ENCODE measurements at regions not wholly inside any gene's neighbourhood (a gene's known extent, or its start where the extent isn't known, plus 50 kb on each side); places are given as distances from the start of the nearest gene placed in this dataset.

DNA sequence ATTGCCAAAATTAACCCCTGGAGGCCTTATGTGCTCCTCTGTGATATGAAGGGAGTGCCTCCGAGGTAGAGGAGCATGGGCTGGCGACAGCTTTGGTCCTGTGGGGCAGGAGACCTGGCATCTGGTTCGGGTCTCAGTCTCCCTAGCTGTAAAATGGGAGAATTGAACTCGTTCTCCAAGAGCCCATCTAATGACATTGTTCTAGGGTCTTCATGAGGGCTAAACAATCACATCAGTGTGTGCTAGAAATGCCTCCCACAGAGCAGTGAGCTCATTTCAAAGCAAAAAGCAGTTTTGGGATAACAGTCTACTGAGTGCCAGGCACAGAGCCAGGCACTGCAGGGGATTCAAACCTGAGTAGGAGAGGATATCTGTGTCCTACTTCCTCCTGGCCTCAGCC is 248.0 kb downstream of the RPS24 start:
- Histone ChIP-seq H3K36me3 (ENCODE audit: control insufficient read depth, insufficient read depth, low read length) (no peaks in the 10 kb centered on the region), H3K9me3 (ENCODE audit: control insufficient read depth, insufficient read depth, low read length) (no peaks in the 10 kb centered on the region), H3K4me1 (ENCODE audit: control insufficient read depth, insufficient read depth, low read length) (peaks cover 6% of the 10 kb centered on the region), H3K27ac (ENCODE audit: low read length) (no peak overlapping the region), H3K27me3 (ENCODE audit: control insufficient read depth, insufficient read depth, low read length) (no peaks in the 10 kb centered on the region), H3K4me3 (ENCODE audit: low read length) (no peak overlapping the region)
- no peak for DNase-seq (ENCODE audit: low read depth, low spot score)
- no CpG with 5 or more reads among the region's 4 CpGs for WGBS (ENCODE audit: insufficient coverage, insufficient read length)

DNA sequence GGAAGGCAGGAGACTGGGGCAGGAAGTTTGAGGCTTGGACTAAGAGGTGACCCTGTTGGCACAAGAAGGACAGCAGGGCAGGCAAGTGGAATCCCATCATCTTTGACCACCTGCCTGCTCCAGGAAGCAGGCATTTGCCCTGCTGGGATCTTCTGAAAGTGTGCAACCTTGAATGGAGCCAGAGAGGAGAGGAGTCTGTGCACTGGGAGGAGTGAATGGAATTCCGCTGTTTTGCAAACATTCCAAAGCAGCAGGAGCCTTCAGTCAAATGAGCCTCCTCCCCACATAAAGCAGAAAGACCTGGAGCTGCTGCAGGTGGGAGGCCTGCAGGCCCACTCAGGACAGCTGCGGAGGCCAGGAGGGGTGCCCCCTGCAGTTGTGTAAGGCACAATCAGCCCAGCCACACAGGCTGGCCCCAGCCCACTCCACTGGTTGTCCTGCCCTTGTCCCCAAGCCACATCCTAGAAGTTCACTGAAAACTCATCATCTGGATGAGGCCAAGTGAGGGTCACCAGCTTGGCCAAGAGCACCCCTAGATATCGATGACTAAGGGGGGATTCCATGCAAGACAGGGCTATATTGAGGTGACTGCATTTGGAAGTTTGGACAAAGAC is 249.5 kb downstream of the RPS24 start:
- no peaks in the 10 kb centered on the region for H3K27me3 ChIP-seq (ENCODE audit: control insufficient read depth, insufficient read depth, low read length)
- no peak overlapping the region for H3K27ac ChIP-seq (ENCODE audit: low read length)
- H3K9me3 ChIP-seq (ENCODE audit: control insufficient read depth, insufficient read depth, low read length): no peaks in the 10 kb centered on the region
- H3K4me3 ChIP-seq (ENCODE audit: low read length): no peak overlapping the region
- WGBS (ENCODE audit: insufficient coverage, insufficient read length): no CpG with 5 or more reads among the region's 3 CpGs
- peaks cover 6% of the 10 kb centered on the region for H3K4me1 ChIP-seq (ENCODE audit: control insufficient read depth, insufficient read depth, low read length)
- no peak for DNase-seq (ENCODE audit: low read depth, low spot score)
- no peaks in the 10 kb centered on the region for H3K36me3 ChIP-seq (ENCODE audit: control insufficient read depth, insufficient read depth, low read length)

DNA sequence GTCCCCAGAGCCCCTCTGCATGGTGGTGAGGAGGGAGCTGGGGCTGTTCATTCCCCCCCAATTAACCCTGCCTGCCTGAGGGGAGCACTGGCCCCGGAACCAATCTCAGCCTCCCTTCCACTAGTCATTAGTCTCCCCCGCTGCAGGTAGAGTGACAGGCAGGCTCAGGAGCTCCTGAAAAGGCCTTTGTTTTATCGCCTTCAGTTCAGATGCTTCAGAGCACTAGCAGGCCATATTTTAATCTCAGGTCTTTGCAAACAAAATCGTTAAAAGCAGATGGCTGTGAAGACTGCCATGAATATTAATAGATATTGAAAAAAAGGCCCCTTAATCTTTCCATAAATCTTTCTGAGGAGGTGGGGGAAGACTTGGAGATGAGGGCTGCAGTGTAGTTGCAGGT is 250.7 kb downstream of the RPS24 start:
- Histone ChIP-seq H3K9me3 (ENCODE audit: control insufficient read depth, insufficient read depth, low read length) (no peaks in the 10 kb centered on the region), H3K4me1 (ENCODE audit: control insufficient read depth, insufficient read depth, low read length) (peaks cover 6% of the 10 kb centered on the region), H3K27me3 (ENCODE audit: control insufficient read depth, insufficient read depth, low read length) (no peaks in the 10 kb centered on the region), H3K4me3 (ENCODE audit: low read length) (no peak overlapping the region), H3K36me3 (ENCODE audit: control insufficient read depth, insufficient read depth, low read length) (no peaks in the 10 kb centered on the region), H3K27ac (ENCODE audit: low read length) (no peak overlapping the region)
- DNase-seq (ENCODE audit: low read depth, low spot score): no peak
- no CpG with 5 or more reads among the region's 4 CpGs for WGBS (ENCODE audit: insufficient coverage, insufficient read length)

DNA sequence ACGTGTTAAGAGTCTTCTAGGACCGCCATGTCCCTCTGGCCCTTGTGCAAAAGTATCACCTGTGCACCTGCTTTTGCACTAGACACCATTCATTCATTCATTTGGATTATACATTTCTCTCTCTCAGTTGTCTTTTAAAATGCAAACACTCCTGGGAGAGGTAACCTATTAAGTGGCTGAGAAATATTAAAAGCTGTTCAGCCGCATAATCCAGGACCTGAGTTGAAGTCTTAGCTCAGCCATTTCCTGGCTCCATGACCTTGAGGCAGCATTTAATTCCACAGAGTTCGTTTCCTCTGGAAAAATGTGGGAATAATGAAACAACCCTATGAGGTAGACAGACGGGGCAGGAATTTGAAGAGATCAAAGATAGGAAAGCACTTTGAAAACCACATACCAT is 251.6 kb downstream of the RPS24 start:
- H3K27me3 ChIP-seq (ENCODE audit: control insufficient read depth, insufficient read depth, low read length): no peaks in the 10 kb centered on the region
- no peak for DNase-seq (ENCODE audit: low read depth, low spot score)
- H3K36me3 ChIP-seq (ENCODE audit: control insufficient read depth, insufficient read depth, low read length): no peaks in the 10 kb centered on the region
- no peaks in the 10 kb centered on the region for H3K9me3 ChIP-seq (ENCODE audit: control insufficient read depth, insufficient read depth, low read length)
- no peak overlapping the region for H3K27ac ChIP-seq (ENCODE audit: low read length)
- no peak overlapping the region for H3K4me3 ChIP-seq (ENCODE audit: low read length)
- WGBS (ENCODE audit: insufficient coverage, insufficient read length): no CpG with 5 or more reads among the region's 5 CpGs
- peaks cover 6% of the 10 kb centered on the region for H3K4me1 ChIP-seq (ENCODE audit: control insufficient read depth, insufficient read depth, low read length)

DNA sequence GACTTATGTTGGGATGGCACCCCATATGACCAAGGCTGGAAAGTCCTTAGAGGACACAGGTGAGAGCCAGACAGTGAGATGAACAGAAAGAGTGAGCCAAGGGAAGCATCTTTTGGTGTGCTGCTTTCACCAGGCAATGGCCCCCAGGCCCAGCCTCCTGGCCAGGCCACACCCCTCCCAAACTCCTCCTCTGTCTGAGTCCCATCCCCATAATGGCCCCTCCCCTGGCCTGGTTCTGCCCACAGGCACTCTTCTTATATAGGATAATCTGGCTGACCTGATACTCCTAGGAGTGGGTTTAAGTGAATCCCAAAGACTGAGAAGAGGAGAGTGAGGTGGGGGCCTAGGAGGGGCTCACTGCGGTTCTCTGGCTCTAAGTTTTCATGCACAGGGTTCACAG is 252.5 kb downstream of the RPS24 start:
- Histone ChIP-seq H3K4me3 (ENCODE audit: low read length) (no peak overlapping the region), H3K36me3 (ENCODE audit: control insufficient read depth, insufficient read depth, low read length) (no peaks in the 10 kb centered on the region), H3K27ac (ENCODE audit: low read length) (no peak overlapping the region), H3K4me1 (ENCODE audit: control insufficient read depth, insufficient read depth, low read length) (peaks cover 6% of the 10 kb centered on the region), H3K9me3 (ENCODE audit: control insufficient read depth, insufficient read depth, low read length) (no peaks in the 10 kb centered on the region), H3K27me3 (ENCODE audit: control insufficient read depth, insufficient read depth, low read length) (no peaks in the 10 kb centered on the region)
- no CpG with 5 or more reads among the region's 1 CpG for WGBS (ENCODE audit: insufficient coverage, insufficient read length)
- no peak for DNase-seq (ENCODE audit: low read depth, low spot score)

GRCh38 chr10:78286668-78287067 is 253.0 kb downstream of the RPS24 start:
- H3K27me3 ChIP-seq (ENCODE audit: control insufficient read depth, insufficient read depth, low read length): no peaks in the 10 kb centered on the region
- no CpG with 5 or more reads among the region's 9 CpGs for WGBS (ENCODE audit: insufficient coverage, insufficient read length)
- DNase-seq (ENCODE audit: low read depth, low spot score): no peak
- H3K27ac ChIP-seq (ENCODE audit: low read length): no peak overlapping the region
- H3K4me3 ChIP-seq (ENCODE audit: low read length): no peak overlapping the region
- no peaks in the 10 kb centered on the region for H3K36me3 ChIP-seq (ENCODE audit: control insufficient read depth, insufficient read depth, low read length)
- H3K9me3 ChIP-seq (ENCODE audit: control insufficient read depth, insufficient read depth, low read length): no peaks in the 10 kb centered on the region
- peaks cover 6% of the 10 kb centered on the region for H3K4me1 ChIP-seq (ENCODE audit: control insufficient read depth, insufficient read depth, low read length)

DNA sequence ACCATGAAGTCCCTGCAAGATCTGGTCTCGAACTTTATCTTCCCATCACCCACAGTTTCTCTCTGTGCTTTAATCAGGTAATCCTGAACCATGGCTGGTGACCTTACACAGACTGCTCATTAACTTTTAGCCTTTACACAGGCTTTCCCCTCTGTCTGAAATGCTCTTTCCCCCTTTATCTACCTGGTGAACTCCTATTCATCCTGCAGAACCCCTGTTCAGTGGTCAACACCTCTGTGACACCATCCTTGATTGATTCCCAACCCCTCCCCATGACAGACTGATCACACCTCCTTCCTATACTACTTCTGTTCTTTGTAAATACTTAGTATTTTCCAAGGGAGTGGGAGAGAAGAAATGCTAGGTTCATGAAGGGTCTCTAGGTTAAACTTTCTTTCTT is 254.0 kb downstream of the RPS24 start:
- Histone ChIP-seq H3K27me3 (ENCODE audit: control insufficient read depth, insufficient read depth, low read length) (no peaks in the 10 kb centered on the region), H3K36me3 (ENCODE audit: control insufficient read depth, insufficient read depth, low read length) (no peaks in the 10 kb centered on the region), H3K27ac (ENCODE audit: low read length) (no peak overlapping the region), H3K4me3 (ENCODE audit: low read length) (no peak overlapping the region), H3K9me3 (ENCODE audit: control insufficient read depth, insufficient read depth, low read length) (no peaks in the 10 kb centered on the region), H3K4me1 (ENCODE audit: control insufficient read depth, insufficient read depth, low read length) (peaks cover 6% of the 10 kb centered on the region)
- WGBS (ENCODE audit: insufficient coverage, insufficient read length): no CpG with 5 or more reads among the region's 1 CpG
- DNase-seq (ENCODE audit: low read depth, low spot score): no peak

DNA sequence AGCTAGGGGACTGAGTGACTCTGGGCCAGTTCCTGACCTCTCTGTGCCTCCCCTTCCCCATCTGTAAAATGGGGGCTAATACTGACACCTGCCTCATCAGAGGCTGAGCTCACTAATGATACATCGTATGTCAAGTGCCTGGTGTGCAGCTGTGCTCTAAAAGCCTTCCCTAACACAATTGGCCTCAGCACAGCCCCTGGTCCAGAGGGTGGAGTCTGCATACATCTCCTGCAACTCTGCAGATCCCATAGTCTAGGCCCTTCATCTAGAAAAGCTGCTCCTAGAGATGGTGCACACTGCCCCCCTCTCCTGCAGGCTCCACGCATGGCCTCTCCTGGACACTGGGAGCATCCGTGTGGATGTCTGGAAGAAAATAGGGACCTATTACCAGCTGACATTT is 255.0 kb downstream of the RPS24 start:
- H3K27me3 ChIP-seq (ENCODE audit: control insufficient read depth, insufficient read depth, low read length): no peaks in the 10 kb centered on the region
- WGBS (ENCODE audit: insufficient coverage, insufficient read length): no CpG with 5 or more reads among the region's 3 CpGs
- H3K4me1 ChIP-seq (ENCODE audit: control insufficient read depth, insufficient read depth, low read length): peaks cover 3% of the 10 kb centered on the region; the same call in 1 of the 2 replicates
- H3K9me3 ChIP-seq (ENCODE audit: control insufficient read depth, insufficient read depth, low read length): no peaks in the 10 kb centered on the region
- H3K4me3 ChIP-seq (ENCODE audit: low read length): no peak overlapping the region
- DNase-seq (ENCODE audit: low read depth, low spot score): no peak
- H3K27ac ChIP-seq (ENCODE audit: low read length): no peak overlapping the region
- H3K36me3 ChIP-seq (ENCODE audit: control insufficient read depth, insufficient read depth, low read length): no peaks in the 10 kb centered on the region

DNA sequence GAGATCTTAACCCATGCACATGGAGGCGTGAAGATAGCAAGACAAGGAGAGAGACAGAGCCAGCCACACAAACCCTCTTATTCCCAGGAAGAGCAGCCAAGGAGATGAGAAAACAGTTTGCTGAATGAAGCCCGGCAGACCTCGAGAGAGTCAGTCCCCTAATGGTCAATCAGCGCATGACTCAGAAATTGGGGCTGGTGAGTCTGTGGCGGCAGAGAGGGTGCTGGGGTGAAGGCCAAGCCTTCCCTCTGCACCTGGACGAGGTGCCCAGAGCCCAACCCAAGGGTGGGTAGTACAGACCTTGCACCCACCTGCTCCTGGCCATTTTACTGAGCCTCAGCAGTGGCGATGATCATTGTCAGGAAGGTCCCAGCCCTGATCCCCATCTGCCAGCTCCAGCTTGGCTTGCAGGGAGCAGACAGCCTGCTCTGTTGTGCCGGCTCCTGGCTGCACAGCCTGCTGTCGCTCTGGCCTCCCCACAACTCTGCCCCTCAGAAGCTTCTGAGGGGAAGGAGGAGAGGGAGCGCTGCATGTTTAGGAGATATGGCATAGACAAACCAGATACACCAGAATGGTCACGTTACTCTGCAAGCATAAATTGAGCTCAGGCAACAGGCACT is 256.6 kb downstream of the RPS24 start:
- H3K27me3 ChIP-seq (ENCODE audit: control insufficient read depth, insufficient read depth, low read length): no peaks in the 10 kb centered on the region
- no CpG with 5 or more reads among the region's 11 CpGs for WGBS (ENCODE audit: insufficient coverage, insufficient read length)
- H3K9me3 ChIP-seq (ENCODE audit: control insufficient read depth, insufficient read depth, low read length): no peaks in the 10 kb centered on the region
- no peak overlapping the region for H3K4me3 ChIP-seq (ENCODE audit: low read length)
- no peak overlapping the region for H3K27ac ChIP-seq (ENCODE audit: low read length)
- no peak for DNase-seq (ENCODE audit: low read depth, low spot score)
- peaks cover 3% of the 10 kb centered on the region; the same call in 1 of the 2 replicates for H3K4me1 ChIP-seq (ENCODE audit: control insufficient read depth, insufficient read depth, low read length)
- H3K36me3 ChIP-seq (ENCODE audit: control insufficient read depth, insufficient read depth, low read length): no peaks in the 10 kb centered on the region

GRCh38 chr10:78291722-78292121 is 258.1 kb downstream of the RPS24 start:
- Histone ChIP-seq H3K36me3 (ENCODE audit: control insufficient read depth, insufficient read depth, low read length) (no peaks in the 10 kb centered on the region), H3K27ac (ENCODE audit: low read length) (no peak overlapping the region), H3K4me1 (ENCODE audit: control insufficient read depth, insufficient read depth, low read length) (peaks cover 3% of the 10 kb centered on the region; the same call in 1 of the 2 replicates), H3K9me3 (ENCODE audit: control insufficient read depth, insufficient read depth, low read length) (no peaks in the 10 kb centered on the region), H3K4me3 (ENCODE audit: low read length) (no peak overlapping the region), H3K27me3 (ENCODE audit: control insufficient read depth, insufficient read depth, low read length) (no peaks in the 10 kb centered on the region)
- no peak for DNase-seq (ENCODE audit: low read depth, low spot score)
- WGBS (ENCODE audit: insufficient coverage, insufficient read length): no CpG with 5 or more reads among the region's 2 CpGs
